ENCODE measurements at regions not wholly inside any gene's neighbourhood (a gene's known extent, or its start where the extent isn't known, plus 50 kb on each side); places are given as distances from the start of the nearest gene placed in this dataset.
"Not testable (repeated sequence)": the region's sequence is repeated elsewhere in the genome, so short reads cannot be mapped to it uniquely, and the experiment has no call there.

DNA sequence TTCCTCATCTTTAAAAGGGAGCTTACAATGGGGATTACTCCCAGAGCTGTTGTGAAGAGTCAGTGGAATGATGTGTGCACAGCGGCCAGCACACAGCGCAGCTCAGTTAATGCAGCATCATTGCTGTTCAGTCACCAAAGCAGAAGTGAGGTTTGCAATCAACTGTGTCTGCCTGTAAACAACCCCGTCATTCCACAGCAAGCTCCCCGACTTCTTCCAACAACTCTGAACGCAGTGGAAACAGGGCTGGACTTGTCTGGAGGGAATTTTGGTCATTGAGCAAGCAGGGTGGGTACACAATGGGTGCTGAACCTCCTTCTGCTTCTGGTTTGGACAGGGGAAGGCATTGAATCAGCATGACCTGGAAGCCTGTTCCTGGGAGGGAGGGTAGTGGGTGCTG lies 347.4 kb downstream of the PTPRU start:
- no peak for DNase-seq

DNA sequence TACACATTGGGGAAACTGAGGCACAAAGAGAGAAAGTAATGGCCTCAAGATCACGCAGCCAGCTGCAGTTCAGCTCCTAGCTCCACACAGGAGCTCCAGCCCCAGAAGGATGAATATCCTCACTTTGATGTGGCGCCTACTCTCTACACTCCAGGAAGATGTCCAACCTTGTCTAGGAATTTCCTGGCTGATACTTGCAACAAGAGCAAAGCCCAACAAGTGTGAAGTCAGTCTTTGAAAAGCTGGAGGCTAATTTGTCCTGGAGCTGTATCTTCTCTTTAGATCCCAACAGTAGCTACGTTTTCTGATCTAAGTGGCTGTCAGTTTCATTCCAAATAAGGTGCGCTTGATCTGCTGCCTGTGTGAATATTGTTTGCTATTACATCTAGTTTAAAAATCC lies 344.9 kb downstream of the PTPRU start:
- no peak for DNase-seq

- no peak for DNase-seq
These were observed 343.6 kb downstream of the PTPRU start for GRCh38 chr1:29579821-29580425.

- no peak for DNase-seq
These were observed 341.2 kb downstream of the PTPRU start for GRCh38 chr1:29577512-29577911.

DNA sequence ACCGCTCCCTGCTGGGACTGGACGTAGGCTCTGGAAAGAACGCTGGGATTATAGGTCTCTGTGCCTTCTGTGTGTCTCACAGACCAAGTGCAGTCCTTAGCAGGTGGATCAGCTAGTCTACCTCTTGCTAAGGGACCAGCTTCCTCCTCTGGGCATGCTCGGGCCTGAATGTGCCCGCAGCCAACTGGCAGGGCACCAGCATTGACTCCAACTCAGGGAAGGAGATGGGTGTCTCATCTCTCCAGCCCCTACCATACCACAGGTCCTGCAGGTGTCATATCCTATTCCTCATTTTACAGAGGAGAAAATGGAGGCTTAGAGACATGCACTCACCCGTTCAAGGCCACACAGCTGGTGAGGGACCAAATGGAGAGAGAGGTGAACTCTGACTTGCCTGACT lies 340.2 kb downstream of the PTPRU start:
- no peak for DNase-seq

DNA sequence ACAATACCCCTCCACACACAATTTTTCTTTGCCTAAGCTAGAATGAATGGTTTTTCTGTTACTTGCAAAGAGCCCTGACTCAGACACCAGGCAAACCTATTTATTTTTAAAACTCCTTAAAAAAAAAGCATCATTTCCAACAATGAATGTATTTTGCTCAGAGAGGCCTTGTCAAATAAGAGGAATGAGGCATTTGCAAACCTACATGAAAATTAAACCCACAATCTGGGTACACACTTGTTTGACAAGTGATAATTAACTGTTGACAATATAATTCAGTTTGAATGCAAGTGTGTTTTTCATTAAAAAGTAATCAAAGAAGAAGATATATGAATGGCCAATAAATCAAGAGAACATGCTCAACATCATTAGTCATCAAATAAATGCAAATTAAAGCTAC lies 339.5 kb downstream of the PTPRU start:
- DNase-seq: no peak

DNA sequence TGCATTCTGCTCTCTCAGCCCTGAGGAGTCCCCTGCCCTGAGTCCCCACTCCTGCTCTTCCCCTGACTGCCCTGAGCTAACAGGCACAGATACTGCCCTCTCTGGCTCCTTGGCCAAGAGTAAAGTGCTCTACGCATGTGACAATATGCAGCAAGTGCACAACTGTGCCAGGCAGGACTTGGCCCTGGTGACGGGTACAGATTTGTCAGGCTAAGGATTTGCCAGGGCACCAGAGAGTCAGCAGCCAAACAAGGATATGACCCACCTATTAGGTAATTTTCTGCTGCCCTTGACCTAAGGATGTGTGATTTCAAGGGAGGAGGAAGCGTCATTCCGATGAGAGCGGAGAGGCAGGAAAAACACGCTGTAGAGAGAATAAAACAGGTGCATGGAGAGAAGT lies 339.0 kb downstream of the PTPRU start:
- DNase-seq: no peak

DNA sequence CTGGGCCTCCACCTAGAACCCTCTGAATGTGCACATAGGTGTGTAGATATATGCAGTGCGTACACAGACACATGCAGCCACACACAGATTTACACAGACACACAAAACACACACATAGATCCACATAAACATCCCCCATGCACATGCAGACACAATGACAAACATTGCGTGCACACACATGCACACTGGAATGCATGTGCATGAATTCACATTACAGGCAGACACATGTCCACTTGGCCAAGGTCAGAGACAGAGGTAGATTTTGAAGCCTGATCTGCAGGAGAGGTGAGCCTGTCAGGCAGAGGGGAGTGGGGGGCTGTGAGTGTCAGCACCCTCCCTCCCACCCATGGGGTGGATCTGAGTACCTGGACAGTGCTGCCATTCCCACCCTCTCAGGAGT lies 338.5 kb downstream of the PTPRU start:
- no peak for DNase-seq

- no peak for DNase-seq
These were observed 333.8 kb downstream of the PTPRU start for GRCh38 chr1:29569971-29570634.

DNA sequence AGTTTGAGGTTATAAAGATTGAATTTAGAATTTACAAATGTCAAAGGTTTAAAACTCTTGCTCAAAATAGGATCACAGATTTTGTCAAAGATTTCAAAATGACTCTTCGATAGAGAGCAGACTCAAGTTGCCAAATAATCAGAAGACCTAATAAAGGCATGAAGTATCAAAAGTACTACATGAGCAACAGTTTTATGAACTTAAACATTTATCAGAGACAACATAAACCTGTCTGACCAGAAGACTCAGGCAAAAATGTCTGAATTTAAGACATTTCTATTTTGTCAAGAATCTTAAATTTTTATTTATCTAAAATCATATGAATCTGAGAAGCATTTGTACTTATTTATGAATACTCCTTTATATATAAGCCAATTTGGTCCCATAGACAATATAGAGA lies 330.9 kb downstream of the PTPRU start:
- no peak for DNase-seq

DNA sequence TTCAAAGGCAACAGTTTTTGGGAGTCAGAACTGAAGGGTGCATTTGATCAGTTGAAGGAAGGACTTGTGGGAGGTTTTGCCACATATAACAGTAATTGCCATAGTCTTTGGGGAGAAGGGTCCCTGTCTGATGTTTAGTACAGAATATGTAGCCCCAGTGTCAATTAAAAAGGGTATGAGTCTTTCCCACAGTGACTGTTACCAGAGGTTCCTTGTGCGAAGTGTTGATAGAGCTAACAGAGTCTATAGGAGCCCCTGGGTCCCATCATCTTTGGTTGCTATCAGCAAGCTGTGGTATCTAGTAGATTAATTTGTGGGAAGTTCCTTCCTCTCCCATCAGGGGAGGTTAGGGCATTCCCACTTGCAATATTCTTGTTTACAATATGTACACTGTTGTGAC lies 329.2 kb downstream of the PTPRU start:
- no peak for DNase-seq

- no peak for DNase-seq
These were observed 327.2 kb downstream of the PTPRU start for GRCh38 chr1:29563571-29563970.

GRCh38 chr1:29563092-29563491 lies 326.8 kb downstream of the PTPRU start:
- DNase-seq: no peak

DNA sequence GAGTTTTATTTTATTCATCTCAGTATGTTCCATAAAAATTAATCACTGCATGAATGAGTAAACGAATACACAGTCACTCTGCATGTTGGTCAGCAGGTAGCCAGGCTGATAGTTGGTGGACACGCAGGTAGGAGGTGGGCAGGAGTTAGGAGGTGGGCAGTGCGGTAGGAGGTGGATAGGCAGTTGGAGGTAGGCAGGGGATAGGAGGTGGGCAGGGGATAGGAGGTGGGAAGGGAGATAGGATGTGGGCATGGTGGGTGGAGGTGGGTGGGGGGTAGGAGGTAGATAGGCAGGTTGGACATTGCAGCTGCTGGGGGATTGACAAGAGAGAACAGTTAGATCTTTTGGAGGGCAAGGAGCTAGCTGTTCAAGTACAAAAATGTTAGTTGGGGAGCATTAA lies 322.7 kb downstream of the PTPRU start:
- no peak for DNase-seq

DNA sequence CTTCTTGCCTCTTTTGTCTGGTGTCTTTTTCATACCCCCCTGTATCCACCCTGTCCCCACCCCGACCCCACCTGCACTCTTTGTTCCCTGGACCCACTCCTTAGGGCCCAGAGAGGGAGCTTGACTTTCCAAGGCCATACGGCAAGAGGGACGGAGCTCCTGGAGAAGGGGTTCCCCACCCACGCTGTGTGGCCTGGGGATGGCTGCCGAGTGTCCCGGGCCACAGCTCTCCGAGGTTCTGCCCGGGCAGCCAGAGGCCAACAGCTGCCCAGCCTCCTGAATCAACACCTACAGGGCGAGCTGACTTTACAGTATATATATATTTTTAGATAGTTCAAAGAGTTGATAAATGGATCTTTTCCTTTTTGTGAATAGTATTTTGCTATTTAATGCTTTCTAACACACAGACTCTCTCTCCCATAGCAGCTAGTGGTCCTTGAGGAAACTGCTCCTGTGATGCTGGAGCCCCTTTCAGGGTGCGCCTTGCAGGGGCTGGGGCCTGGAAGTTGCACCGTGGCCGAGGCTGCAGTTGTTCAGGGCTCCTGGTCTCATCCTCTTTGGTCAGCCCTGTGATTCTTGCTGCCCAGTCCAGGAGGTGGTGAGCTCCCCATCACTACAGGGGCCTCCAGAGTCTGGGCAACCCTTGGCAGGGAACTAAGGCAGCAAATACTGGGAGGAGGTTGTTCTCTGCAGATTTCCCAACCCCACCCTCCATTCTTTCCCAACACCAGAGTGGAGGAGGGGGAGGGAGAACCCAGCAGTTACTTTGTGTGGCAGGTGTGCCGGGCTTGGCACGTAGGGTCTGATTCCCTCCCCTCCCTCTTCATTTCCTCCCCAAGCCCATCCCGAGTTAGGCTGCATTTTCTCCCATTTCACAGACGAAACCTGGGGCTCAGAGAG lies 321.6 kb downstream of the PTPRU start:
- no peak for DNase-seq

DNA sequence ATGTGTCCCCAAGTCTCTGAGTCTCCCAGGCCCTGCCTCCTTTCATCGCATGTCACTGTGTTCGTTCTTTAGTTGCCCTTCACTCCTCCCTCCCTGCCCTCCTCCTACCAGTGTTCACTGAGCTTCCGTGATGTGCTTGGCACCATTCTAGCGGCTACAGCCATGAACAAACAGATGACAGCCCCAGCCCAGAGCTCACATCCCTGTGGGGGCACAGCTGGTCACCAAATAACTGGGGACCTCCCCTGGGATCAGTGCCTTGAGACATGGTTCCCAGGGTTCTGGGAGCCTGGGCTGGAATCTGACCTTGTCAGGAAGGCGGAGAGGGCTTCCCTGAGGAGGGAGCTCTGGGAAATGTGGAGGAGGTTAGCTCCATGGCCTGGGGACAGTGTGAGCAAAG lies 320.7 kb downstream of the PTPRU start:
- DNase-seq: no peak

GRCh38 chr1:29556657-29557056 lies 320.3 kb downstream of the PTPRU start:
- no peak for DNase-seq

- DNase-seq: no peak
These were observed 318.8 kb downstream of the PTPRU start for GRCh38 chr1:29555043-29555620.

DNA sequence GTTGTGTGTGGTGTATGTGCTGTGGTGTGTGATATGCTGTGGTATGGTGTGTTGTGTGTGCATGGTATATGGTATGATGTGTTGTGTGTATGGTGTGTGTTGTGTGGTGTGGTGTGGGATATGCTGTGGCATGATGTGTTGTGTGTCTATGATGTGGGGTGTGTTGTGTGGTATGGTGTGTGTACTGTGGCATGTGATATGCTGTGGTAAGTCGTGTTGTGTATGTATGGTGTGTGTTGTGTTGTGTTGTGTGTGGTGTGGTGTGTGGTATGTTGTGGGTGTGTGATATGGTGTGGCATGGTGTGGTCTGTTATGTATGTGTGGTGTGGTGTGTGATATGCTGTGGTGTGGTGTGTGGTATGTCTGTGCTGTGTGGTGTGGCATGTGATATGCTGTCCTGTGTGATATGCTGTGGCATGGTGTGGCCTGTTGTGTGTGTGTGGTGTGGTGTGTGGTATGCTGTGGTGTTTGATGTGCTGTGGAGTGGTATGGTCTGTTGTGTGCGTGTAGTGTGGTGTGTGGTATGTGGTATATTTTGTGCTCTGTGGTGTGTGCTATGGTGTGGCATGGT lies 318.0 kb downstream of the PTPRU start:
- DNase-seq: no peak

- no peak for DNase-seq
These were observed 315.0 kb downstream of the PTPRU start for GRCh38 chr1:29551123-29551936.

GRCh38 chr1:29550119-29550841 lies 314.0 kb downstream of the PTPRU start:
- no peak for DNase-seq

DNA sequence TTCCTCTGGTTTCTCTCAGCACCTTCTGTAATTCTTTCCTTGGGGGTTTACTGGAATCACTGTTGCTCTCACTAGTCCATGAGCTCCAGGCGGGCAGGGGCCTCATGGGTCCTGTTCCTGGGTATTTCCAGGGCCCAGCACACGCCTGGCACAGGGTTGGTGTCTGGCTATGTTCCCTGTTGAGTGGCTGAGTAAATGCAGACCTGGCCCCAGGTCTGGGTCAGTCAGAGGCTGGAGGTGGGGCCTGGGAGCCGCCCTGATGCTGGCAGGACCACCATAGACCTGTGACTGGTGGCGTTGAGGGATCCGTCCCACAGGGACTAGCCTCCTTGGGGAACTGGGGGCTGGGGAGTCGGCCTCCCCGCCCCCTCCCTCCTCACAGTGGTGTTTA lies 313.4 kb downstream of the PTPRU start:
- DNase-seq: not testable (repeated sequence)
